ENCODE measurements at regions not wholly inside any gene's neighbourhood (a gene's known extent, or its start where the extent isn't known, plus 50 kb on each side); places are given as distances from the start of the nearest gene placed in this dataset.

DNA sequence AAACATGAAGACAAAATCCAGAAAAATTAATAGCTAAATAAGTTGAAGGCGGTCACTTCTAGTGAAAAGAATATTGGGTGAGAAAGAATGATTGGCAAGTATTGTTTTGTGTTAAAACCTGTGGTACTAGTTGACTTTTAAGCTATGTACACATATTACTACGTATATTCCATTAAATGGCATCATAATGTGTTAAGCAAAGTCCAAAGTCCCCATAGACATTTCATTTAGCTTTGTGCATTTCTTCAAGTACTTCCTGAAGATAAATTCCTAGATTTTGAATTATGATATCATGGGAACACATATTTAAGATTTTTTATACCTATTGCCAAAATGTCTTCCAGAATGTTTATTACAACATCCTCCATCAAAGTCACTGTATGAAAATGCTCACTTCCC, 272.7 kb upstream of the IRAK1BP1 start:
- intact Hi-C loops (cut with micrococcal nuclease): no loop called here
- Mint-ChIP-seq H3K4me1 (ENCODE audit: low read depth) (no peaks in the 10 kb centered on the region), H3K36me3 (ENCODE audit: low read depth) (no peaks in the 10 kb centered on the region), H3K27me3 (ENCODE audit: insufficient read depth) (no peaks in the 10 kb centered on the region), H3K9me3 (peaks cover 4% of the 10 kb centered on the region), H3K27ac (no peak overlapping the region), H3K4me3 (no peak overlapping the region)
- DNase-seq (ENCODE audit: low spot score): no peak

DNA sequence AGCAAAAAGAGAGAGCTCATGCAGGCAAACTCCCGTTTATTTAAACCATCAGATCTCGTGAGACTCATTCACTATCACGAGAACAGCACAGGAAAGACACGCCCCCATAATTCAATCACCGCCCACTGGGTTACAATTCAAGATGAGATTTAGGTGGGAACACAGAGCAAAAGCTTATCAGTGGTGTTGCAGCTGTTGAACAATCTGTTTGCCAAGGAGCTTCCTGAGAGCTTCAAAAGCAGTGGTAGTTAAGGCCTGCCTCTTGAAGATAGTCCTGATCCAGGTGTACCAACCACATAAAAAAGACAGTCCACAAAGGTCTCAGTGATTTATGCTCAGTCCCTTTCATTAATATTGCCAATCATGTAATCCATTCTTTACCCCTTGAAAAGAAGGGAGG, 269.4 kb upstream of the IRAK1BP1 start:
- H3K4me3 Mint-ChIP-seq: no peak overlapping the region
- H3K27me3 Mint-ChIP-seq (ENCODE audit: insufficient read depth): no peaks in the 10 kb centered on the region
- H3K27ac Mint-ChIP-seq: no peak overlapping the region
- H3K36me3 Mint-ChIP-seq (ENCODE audit: low read depth): no peaks in the 10 kb centered on the region
- H3K9me3 Mint-ChIP-seq: no peaks in the 10 kb centered on the region
- intact Hi-C loops (cut with micrococcal nuclease): no loop called here
- DNase-seq (ENCODE audit: low spot score): no peak
- H3K4me1 Mint-ChIP-seq (ENCODE audit: low read depth): no peaks in the 10 kb centered on the region

DNA sequence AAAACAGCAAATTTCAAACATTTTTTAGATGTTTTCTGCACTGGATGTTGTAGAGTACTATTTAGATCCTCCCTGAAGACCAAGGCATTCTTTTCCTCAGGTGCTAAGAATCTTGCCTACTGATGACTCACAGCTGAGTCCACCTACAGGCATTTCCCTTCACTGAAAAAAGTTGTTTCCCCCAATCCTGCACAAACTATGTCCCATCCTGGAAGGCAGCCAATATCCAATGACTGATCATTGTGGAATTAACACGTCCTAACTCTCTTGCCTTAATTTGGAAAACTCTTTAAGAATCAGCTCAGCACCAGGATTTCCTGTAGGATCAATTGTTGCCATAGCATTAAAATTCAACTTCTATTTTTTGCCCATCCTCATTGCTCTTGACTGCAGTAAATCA, 268.4 kb upstream of the IRAK1BP1 start:
- H3K27ac Mint-ChIP-seq: no peak overlapping the region
- H3K4me3 Mint-ChIP-seq: no peak overlapping the region
- intact Hi-C loops (cut with micrococcal nuclease): no loop called here
- no peaks in the 10 kb centered on the region for H3K4me1 Mint-ChIP-seq (ENCODE audit: low read depth)
- no peak for DNase-seq (ENCODE audit: low spot score)
- no peaks in the 10 kb centered on the region for H3K36me3 Mint-ChIP-seq (ENCODE audit: low read depth)
- H3K27me3 Mint-ChIP-seq (ENCODE audit: insufficient read depth): no peaks in the 10 kb centered on the region
- no peaks in the 10 kb centered on the region for H3K9me3 Mint-ChIP-seq

DNA sequence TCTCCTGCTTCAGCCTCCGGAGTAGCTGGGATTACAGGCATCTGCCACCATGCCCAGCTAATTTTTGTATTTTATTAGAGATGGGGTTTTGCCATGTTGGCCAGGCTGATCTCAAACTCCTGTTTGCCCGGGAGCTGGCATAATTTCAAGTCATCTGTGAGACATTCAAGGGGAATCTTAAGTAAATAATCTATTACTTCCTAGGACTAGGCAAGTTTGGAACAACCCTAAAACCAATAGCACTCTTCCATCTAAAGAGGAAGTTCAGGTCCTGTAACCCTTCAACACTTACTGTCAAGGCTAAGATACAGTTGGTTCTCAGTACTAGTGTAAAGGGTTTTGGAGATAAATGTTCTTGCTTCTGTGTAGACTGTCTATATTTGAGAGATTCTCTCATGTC, 267.8 kb upstream of the IRAK1BP1 start:
- no peaks in the 10 kb centered on the region for H3K9me3 Mint-ChIP-seq
- intact Hi-C loops (cut with micrococcal nuclease): no loop called here
- no peaks in the 10 kb centered on the region for H3K27me3 Mint-ChIP-seq (ENCODE audit: insufficient read depth)
- H3K36me3 Mint-ChIP-seq (ENCODE audit: low read depth): no peaks in the 10 kb centered on the region
- DNase-seq (ENCODE audit: low spot score): no peak
- H3K4me3 Mint-ChIP-seq: no peak overlapping the region
- no peaks in the 10 kb centered on the region for H3K4me1 Mint-ChIP-seq (ENCODE audit: low read depth)
- H3K27ac Mint-ChIP-seq: no peak overlapping the region

DNA sequence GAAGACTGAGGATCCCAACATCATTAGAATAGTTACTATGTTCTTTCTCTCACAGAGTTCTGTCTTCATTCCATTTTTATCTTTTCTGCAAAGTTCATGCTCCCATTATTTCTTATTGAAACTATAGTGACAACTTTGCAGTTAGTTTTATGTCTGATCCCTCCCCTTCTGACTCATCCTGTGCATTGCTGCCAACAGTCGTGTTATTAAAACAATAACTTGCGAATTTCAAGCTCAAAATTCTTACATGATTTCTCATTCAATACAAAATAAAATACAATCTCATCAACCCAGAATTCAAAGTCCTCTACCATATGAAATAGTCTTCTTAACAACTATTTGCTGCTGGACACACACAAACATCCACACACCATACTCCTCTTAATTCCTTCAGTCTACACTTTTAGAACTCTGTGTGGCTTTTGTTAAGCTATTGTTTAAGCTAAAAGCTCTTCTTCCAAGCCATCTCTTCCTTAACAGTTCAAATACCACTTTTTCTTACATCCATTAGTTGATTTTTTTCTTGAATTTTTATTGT, 261.4 kb upstream of the IRAK1BP1 start:
- intact Hi-C loops (cut with micrococcal nuclease): no loop called here
- no peaks in the 10 kb centered on the region for H3K4me1 Mint-ChIP-seq (ENCODE audit: low read depth)
- no peaks in the 10 kb centered on the region for H3K36me3 Mint-ChIP-seq (ENCODE audit: low read depth)

DNA sequence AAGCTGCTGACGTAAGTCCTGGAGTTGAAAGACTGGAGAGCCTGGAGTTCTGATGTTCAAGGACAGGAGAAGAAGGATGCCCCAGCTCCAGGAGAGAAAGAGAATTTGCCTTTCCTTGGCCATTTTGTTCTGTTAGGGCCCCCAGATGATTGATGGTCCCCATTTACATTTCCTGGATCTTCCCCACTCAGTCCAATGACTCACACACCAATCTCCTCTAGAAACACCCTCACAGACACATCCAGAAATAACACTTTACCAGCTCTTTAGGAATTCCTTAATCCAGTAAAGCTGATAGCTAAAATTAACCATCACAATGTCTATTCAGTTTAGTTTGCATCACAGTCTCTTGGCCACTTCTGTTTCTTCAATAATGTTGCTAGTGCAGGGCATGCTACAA, 260.2 kb upstream of the IRAK1BP1 start:
- Mint-ChIP-seq H3K27me3 (ENCODE audit: insufficient read depth) (no peaks in the 10 kb centered on the region), H3K9me3 (no peaks in the 10 kb centered on the region), H3K4me1 (ENCODE audit: low read depth) (no peaks in the 10 kb centered on the region), H3K4me3 (no peak overlapping the region), H3K36me3 (ENCODE audit: low read depth) (no peaks in the 10 kb centered on the region), H3K27ac (no peak overlapping the region)
- DNase-seq (ENCODE audit: low spot score): no peak
- intact Hi-C loops (cut with micrococcal nuclease): no loop called here

More for the DNA sequence above, 261.4 kb upstream of the IRAK1BP1 start:
- Mint-ChIP-seq H3K9me3 (no peaks in the 10 kb centered on the region), H3K4me3 (no peak overlapping the region), H3K27ac (no peak overlapping the region), H3K27me3 (ENCODE audit: insufficient read depth) (no peaks in the 10 kb centered on the region)
- DNase-seq (ENCODE audit: low spot score): no peak

DNA sequence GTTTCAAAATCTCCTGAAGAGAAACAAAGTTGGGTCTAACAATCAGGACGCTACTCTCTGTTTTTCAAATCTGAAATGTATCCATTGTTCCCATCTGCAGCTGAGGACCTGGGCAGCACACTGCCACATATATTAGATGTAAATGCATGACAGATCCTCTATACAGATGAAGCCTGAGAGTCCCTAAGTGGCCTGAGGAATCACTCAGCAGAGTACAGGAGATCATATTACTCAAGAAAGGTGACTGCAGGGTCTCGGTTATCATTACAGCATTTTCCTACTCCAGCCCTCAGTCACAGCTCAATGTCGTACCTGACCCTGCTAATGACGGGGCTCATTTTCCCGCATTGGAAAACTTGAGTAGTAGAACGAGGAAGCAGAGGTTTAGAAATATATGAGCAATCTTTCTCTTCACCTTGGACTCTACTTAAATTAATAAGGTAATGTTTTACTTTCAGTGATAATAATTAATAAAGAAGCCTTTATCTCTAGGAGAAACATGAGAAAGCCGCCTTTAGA, 256.2 kb upstream of the IRAK1BP1 start:
- no peak overlapping the region for H3K4me3 Mint-ChIP-seq
- H3K27ac Mint-ChIP-seq: no peak overlapping the region
- no peaks in the 10 kb centered on the region for H3K9me3 Mint-ChIP-seq
- peaks cover 6% of the 10 kb centered on the region for H3K4me1 Mint-ChIP-seq (ENCODE audit: low read depth)
- no peaks in the 10 kb centered on the region for H3K36me3 Mint-ChIP-seq (ENCODE audit: low read depth)
- intact Hi-C loops (cut with micrococcal nuclease): no loop called here
- no peaks in the 10 kb centered on the region for H3K27me3 Mint-ChIP-seq (ENCODE audit: insufficient read depth)
- DNase-seq (ENCODE audit: low spot score): no peak

DNA sequence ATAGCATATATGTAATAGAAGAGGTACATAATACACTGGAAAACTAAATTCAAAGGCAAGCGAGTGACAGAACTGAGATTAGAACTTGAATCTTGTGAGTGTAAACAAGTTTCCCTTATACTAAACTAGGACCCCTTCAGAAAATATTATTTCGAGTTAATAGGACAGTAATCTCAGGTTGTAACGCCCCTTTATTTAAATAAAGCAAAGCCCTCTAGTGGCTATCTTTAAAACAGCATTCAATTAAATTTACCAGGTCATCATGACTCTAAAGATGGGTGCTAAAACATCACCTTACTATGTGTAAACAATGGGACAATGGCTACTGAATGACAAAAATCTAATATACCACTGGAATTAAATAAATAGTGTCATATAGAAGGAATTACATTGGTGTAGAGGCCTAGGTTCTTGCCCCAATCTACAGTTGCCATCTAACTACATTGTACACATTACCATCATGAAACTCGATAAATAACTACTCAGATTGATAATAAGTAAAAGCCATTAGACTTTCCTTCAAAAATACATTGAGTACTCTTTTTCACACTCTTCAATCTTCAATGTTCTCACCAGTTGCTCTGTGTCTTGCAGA, 255.4 kb upstream of the IRAK1BP1 start:
- Mint-ChIP-seq H3K27ac (no peak overlapping the region), H3K36me3 (ENCODE audit: low read depth) (no peaks in the 10 kb centered on the region), H3K9me3 (no peaks in the 10 kb centered on the region), H3K4me3 (no peak overlapping the region), H3K27me3 (ENCODE audit: insufficient read depth) (no peaks in the 10 kb centered on the region), H3K4me1 (ENCODE audit: low read depth) (peaks cover 6% of the 10 kb centered on the region)
- no peak for DNase-seq (ENCODE audit: low spot score)
- intact Hi-C loops (cut with micrococcal nuclease): no loop called here

DNA sequence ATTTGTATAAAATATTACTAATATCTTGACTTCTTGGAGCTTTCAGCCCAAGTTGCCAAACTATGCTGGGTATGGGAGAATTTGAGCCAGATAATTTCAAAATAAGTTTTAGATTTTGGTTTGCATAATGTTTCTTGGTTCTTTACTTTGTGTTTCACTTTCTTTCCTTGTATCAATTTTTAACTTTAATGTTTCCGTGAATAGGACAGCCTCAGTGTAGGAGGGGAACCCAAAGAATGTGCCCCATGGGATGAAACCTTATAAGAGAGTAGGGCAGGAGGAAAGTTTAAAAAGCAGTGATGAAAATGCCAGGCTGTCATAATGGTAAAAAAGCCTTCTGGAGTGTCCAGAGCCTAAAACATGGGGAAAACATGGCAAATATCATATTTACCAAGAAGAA, 252.4 kb upstream of the IRAK1BP1 start:
- Mint-ChIP-seq H3K9me3 (no peaks in the 10 kb centered on the region), H3K4me3 (no peak overlapping the region), H3K36me3 (ENCODE audit: low read depth) (no peaks in the 10 kb centered on the region), H3K27me3 (ENCODE audit: insufficient read depth) (no peaks in the 10 kb centered on the region), H3K27ac (no peak overlapping the region), H3K4me1 (ENCODE audit: low read depth) (peaks cover 6% of the 10 kb centered on the region)
- no peak for DNase-seq (ENCODE audit: low spot score)
- intact Hi-C loops (cut with micrococcal nuclease): no loop called here

DNA sequence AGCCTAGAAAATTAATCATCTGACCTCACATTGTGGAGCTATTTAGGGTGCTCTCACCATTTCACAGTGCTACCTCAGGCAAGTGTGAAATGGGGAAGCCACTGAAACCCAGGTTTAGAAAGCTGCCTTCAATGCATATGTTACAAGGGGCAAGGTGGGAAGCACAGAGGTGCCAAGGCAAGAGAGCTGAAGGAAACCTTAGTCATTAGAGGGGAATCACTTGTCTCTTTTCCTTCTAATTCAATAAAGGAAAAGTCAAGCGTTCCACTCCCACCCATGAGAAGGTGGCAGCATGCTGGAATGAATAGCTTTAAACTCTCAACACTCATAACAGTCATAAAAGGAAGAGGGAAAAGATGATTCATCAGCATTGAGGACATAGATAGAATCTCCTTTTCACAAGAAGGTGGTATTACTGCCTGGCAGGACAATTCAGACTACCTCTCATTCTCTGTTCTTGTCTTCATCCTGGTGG, 251.9 kb upstream of the IRAK1BP1 start:
- Mint-ChIP-seq H3K27me3 (ENCODE audit: insufficient read depth) (no peaks in the 10 kb centered on the region), H3K4me1 (ENCODE audit: low read depth) (peaks cover 6% of the 10 kb centered on the region), H3K36me3 (ENCODE audit: low read depth) (no peaks in the 10 kb centered on the region), H3K9me3 (no peaks in the 10 kb centered on the region), H3K4me3 (no peak overlapping the region), H3K27ac (no peak overlapping the region)
- intact Hi-C loops (cut with micrococcal nuclease): no loop called here
- no peak for DNase-seq (ENCODE audit: low spot score)

DNA sequence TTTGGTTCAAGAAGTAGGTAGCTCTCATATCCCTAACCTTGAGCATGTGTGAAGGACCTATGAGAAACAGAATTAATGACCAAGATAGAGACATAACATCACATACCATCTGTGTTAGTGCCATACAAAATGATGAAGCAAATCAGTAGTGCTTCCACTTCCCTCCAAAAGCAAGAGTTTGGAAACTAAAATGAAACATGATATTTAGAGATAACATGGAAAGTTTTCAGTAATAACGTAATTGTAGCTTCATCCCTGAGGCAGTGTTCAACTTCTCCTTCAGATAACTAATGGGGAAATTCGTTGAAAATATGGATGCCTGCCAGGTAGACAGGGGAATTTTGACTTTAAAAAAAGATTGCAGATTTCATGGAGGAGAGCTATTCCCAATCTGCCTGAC, 248.4 kb upstream of the IRAK1BP1 start:
- intact Hi-C loops (cut with micrococcal nuclease): no loop called here
- Mint-ChIP-seq H3K4me1 (ENCODE audit: low read depth) (peaks cover 6% of the 10 kb centered on the region), H3K36me3 (ENCODE audit: low read depth) (no peaks in the 10 kb centered on the region), H3K27me3 (ENCODE audit: insufficient read depth) (no peaks in the 10 kb centered on the region), H3K4me3 (no peak overlapping the region), H3K27ac (no peak overlapping the region), H3K9me3 (no peaks in the 10 kb centered on the region)
- DNase-seq (ENCODE audit: low spot score): no peak

DNA sequence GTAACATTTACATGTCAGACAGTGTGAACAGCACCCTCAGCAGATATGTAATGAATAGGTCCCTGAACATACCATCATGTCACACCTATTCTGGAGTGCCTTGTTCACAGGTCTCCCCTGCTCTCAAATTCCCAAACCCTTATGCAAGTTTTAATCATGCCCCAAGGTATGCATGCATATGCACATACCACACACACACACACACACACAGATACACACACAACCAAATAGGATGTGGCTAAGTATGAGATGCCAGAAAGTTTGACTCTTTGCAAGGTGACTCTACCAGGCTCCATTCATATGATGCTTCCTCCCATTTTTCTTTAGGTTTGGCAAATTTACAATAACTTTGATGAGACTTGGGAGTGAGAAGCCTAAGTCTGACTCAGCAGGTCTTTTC, 243.8 kb upstream of the IRAK1BP1 start:
- no peak for DNase-seq (ENCODE audit: low spot score)
- H3K4me1 Mint-ChIP-seq (ENCODE audit: low read depth): no peaks in the 10 kb centered on the region
- H3K27me3 Mint-ChIP-seq (ENCODE audit: insufficient read depth): no peaks in the 10 kb centered on the region
- H3K4me3 Mint-ChIP-seq: no peak overlapping the region
- H3K9me3 Mint-ChIP-seq: no peaks in the 10 kb centered on the region
- no peak overlapping the region for H3K27ac Mint-ChIP-seq
- intact Hi-C loops (cut with micrococcal nuclease): no loop called here
- H3K36me3 Mint-ChIP-seq (ENCODE audit: low read depth): no peaks in the 10 kb centered on the region

DNA sequence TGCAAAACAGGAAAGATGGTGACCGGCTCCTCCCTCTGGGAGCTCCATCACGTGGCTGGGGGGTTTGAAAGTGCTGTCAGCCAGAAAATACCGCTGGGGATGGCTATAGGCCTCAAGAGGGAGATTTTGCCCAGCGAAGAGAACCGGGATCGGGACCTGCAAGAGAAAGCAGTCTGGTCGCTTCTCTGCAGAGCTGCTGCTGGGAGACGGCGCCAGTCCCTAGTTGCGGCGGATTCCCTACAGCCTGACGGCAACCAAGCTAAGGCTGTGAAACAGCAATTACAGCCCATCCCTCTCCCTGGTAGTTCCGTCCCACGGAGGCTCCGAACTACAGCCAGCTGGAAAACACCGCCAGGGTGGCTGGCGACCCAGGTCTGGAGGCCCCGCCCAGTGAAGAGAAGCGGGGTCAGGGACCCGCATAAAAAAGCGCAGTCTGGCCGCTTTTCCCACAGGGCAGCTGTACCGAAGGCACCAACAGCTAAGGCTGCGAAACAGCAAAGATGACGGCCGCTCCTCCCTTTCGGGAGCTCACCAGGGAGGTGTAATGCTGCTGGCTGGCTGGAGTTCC, 238.1 kb upstream of the IRAK1BP1 start:
- no peak for DNase-seq (ENCODE audit: low spot score)
- H3K4me1 Mint-ChIP-seq (ENCODE audit: low read depth): no peaks in the 10 kb centered on the region
- H3K27ac Mint-ChIP-seq: no peak overlapping the region
- H3K27me3 Mint-ChIP-seq (ENCODE audit: insufficient read depth): no peaks in the 10 kb centered on the region
- no peaks in the 10 kb centered on the region for H3K36me3 Mint-ChIP-seq (ENCODE audit: low read depth)
- H3K4me3 Mint-ChIP-seq: no peak overlapping the region
- no peaks in the 10 kb centered on the region for H3K9me3 Mint-ChIP-seq
- intact Hi-C loops (cut with micrococcal nuclease): no loop called here
